ENCODE measurements at regions not wholly inside any gene's neighbourhood (a gene's known extent, or its start where the extent isn't known, plus 50 kb on each side); places are given as distances from the start of the nearest gene placed in this dataset.

DNA sequence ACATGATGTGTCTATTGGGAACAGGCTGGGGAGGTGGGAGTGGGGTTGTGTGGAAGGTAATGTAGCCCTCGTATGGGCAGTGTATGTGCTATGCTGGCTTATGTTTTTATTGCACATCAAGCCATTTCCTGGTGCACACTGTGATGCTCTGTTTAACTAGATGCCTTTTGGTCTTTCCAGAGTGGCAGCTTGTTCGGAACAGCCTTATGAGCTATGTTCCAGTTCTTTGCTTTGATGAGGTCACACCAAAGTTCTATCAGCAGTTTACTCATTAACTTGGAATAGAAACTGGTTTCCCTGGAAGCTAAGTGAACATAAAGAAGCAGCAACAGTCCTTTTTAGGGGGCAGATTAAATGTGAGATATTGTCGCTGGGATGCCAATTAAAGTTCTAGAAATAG, 133.9 kb downstream of the DIPK2A start:
- TF ChIP-seq POLR2A (IDR thresholded peaks at IDR 0.05; ENCODE audit: low read depth, low read length) (no peak), POLR2AphosphoS5 (IDR thresholded peaks at IDR 0.05; ENCODE audit: low read depth, low read length) (no peak)

Data from GM12891 (cell line).